H1 (cell line): ENCODE measurements at regions not wholly inside any gene's neighbourhood (a gene's known extent, or its start where the extent isn't known, plus 50 kb on each side); places are given as distances from the start of the nearest gene placed in this dataset.

Experiments used
- CTCF ChIP-seq, 3 experiments: IDR thresholded peaks; 1 replicate in 2 of 3; 2 replicates in 1 of 3; pipeline versions ENCODE4 v1.5.1 to v1.6.1; 2011; ENCODE audit warnings: low read length in 3 of 3, mild to moderate bottlenecking in 3 of 3, inconsistent platforms in 2 of 3, low read depth in 1 of 3, moderate library complexity in 1 of 3; ENCODE audit not compliant: insufficient read depth in 1 of 3; ENCODE audit errors: control extremely low read depth in 1 of 3
- EZH2 ChIP-seq: fragments of 200-600 bp; sonication (generic); IDR thresholded peaks from 2 replicates; pipeline ENCODE4 v1.7.1; 2012; ENCODE audit warnings: low read depth, mild to moderate bottlenecking, moderate library complexity, low read length, inconsistent platforms; ENCODE audit not compliant: severe bottlenecking
- POLR2AphosphoS5 ChIP-seq: IDR thresholded peaks from 2 replicates; pipeline ENCODE4 v1.6.1; 2011; ENCODE audit warnings: low read depth, low read length
- TAF1 ChIP-seq: IDR thresholded peaks from 2 replicates; pipeline ENCODE4 v1.6.1; 2011; ENCODE audit warnings: mild to moderate bottlenecking, low read depth, low read length

GRCh38 chr2:9775999-9776712, 67.1 kb upstream of the TAF1B start:
- no peak for TF ChIP-seq EZH2
- no peak for TF ChIP-seq TAF1
- no peak for TF ChIP-seq CTCF (IDR thresholded peaks at IDR 0.05; ENCODE audit: control extremely low read depth in 1 of 3, insufficient read depth in 1 of 3, low read depth in 1 of 3, low read length in 3 of 3)
- no peak for TF ChIP-seq POLR2AphosphoS5
